ENCODE measurements at regions not wholly inside any gene's neighbourhood (a gene's known extent, or its start where the extent isn't known, plus 50 kb on each side); places are given as distances from the start of the nearest gene placed in this dataset.

- H3K4me1 ChIP-seq: no peaks in the 10 kb centered on the region
- H3K9me3 ChIP-seq: no peaks in the 10 kb centered on the region
- DNase-seq (no peak), FAIRE-seq (no peak), ATAC-seq (peak in 2 of 4 donors; percentile 47 to 65)
- no peaks in the 10 kb centered on the region for H3K27me3 ChIP-seq
- no peaks in the 10 kb centered on the region for H3K36me3 ChIP-seq
- H3K27ac ChIP-seq: no peak overlapping the region
- TF ChIP-seq CTCF (IDR thresholded peaks at IDR 0.05): no peak
- H3K4me3 ChIP-seq: no peak overlapping the region
- intact Hi-C loops (cut with DNase I): no loop called here
- WGBS, 2 donors: 30 to 32% methylated on average over 2 of the region's 2 CpGs
Measured at GRCh38 chr9:79924836-79925235, 353.1 kb downstream of the TLE4 start.

- 73 to 84% methylated on average over 4 of the region's 4 CpGs for WGBS, 2 donors
- ATAC-seq (no peak), DNase-seq (no peak), FAIRE-seq (no peak)
- Histone ChIP-seq H3K9me3 (no peaks in the 10 kb centered on the region), H3K27ac (no peak overlapping the region), H3K27me3 (no peaks in the 10 kb centered on the region), H3K4me3 (no peak overlapping the region), H3K36me3 (no peaks in the 10 kb centered on the region), H3K4me1 (no peaks in the 10 kb centered on the region)
- intact Hi-C loops (cut with DNase I): no loop called here
- TF ChIP-seq CTCF (IDR thresholded peaks at IDR 0.05): no peak
Measured at GRCh38 chr9:79917421-79917820, 345.7 kb downstream of the TLE4 start.

- DNase-seq (no peak), ATAC-seq (no peak), FAIRE-seq (no peak)
- no peak for TF ChIP-seq CTCF (IDR thresholded peaks at IDR 0.05)
- Histone ChIP-seq H3K27me3 (no peaks in the 10 kb centered on the region), H3K36me3 (no peaks in the 10 kb centered on the region), H3K27ac (no peak overlapping the region), H3K4me1 (no peaks in the 10 kb centered on the region), H3K9me3 (no peaks in the 10 kb centered on the region), H3K4me3 (no peak overlapping the region)
- WGBS, 2 donors: 76 to 87% methylated on average over 4 of the region's 4 CpGs
- intact Hi-C loops (cut with DNase I): no loop called here
Measured at GRCh38 chr9:79913867-79914266, 342.1 kb downstream of the TLE4 start.

GRCh38 chr9:79912318-79913070 is 340.7 kb downstream of the TLE4 start:
- Histone ChIP-seq H3K4me3 (no peak overlapping the region), H3K4me1 (no peaks in the 10 kb centered on the region), H3K9me3 (no peaks in the 10 kb centered on the region), H3K27ac (no peak overlapping the region), H3K27me3 (no peaks in the 10 kb centered on the region), H3K36me3 (no peaks in the 10 kb centered on the region)
- ATAC-seq: no peak
- 53 to 55% methylated on average over 2 of the region's 2 CpGs for WGBS, 2 donors
- FAIRE-seq: no peak
- intact Hi-C loops (cut with DNase I): no loop called here
- no peak for TF ChIP-seq CTCF (IDR thresholded peaks at IDR 0.05)
- no peak for DNase-seq

GRCh38 chr9:79911724-79912123 is 340.0 kb downstream of the TLE4 start:
- Histone ChIP-seq H3K4me3 (no peak overlapping the region), H3K27me3 (no peaks in the 10 kb centered on the region), H3K36me3 (no peaks in the 10 kb centered on the region), H3K27ac (no peak overlapping the region), H3K4me1 (no peaks in the 10 kb centered on the region), H3K9me3 (no peaks in the 10 kb centered on the region)
- FAIRE-seq: no peak
- no peak for TF ChIP-seq CTCF (IDR thresholded peaks at IDR 0.05)
- intact Hi-C loops (cut with DNase I): no loop called here
- no peak for DNase-seq
- 87 to 88% methylated on average over 19 of the region's 19 CpGs for WGBS, 2 donors
- ATAC-seq: no peak

All from pancreas (tissue), 10 donors.